GM23338 (cell line): ENCODE measurements at regions not wholly inside any gene's neighbourhood (a gene's known extent, or its start where the extent isn't known, plus 50 kb on each side); places are given as distances from the start of the nearest gene placed in this dataset.

Experiments
- ATAC-seq: fragments of 200-7000 bp; cut with Tn5 transposase; 3 replicates; pipeline ENCODE4 v1.9.1; 2020
- DNase-seq: peaks from one replicate; pipeline ENCODE4 v3.0.0-alpha.2; 2015; ENCODE audit warnings: low spot score
- H2AFZ ChIP-seq: fragments of 200-600 bp; sonication (generic); 2 replicates; pipeline ENCODE4 v1.8.0; 2016; ENCODE audit warnings: antibody characterized with exemption, mild to moderate bottlenecking, moderate library complexity
- H3F3A ChIP-seq: fragments of 200-600 bp; sonication (generic); replicated peaks from 2 replicates; pipeline ENCODE4 v1.8.0; 2017; ENCODE audit warnings: antibody characterized with exemption, mixed run types, low read depth
- H3K27ac ChIP-seq: fragments of 200-600 bp; sonication (generic); 2 replicates; pipeline ENCODE4 v1.6.1; 2016; ENCODE audit warnings: low read depth
- H3K27me3 ChIP-seq: fragments of 200-600 bp; sonication (generic); 2 replicates; pipeline ENCODE4 v1.8.0; 2016; ENCODE audit warnings: mild to moderate bottlenecking, mixed run types, moderate library complexity; ENCODE audit not compliant: insufficient read depth
- H3K36me3 ChIP-seq: fragments of 200-600 bp; sonication (generic); 2 replicates; pipeline ENCODE4 v1.8.0; 2016; ENCODE audit warnings: mild to moderate bottlenecking; ENCODE audit not compliant: insufficient read depth
- H3K4me1 ChIP-seq: fragments of 200-600 bp; sonication (generic); 2 replicates; pipeline ENCODE4 v1.8.0; 2016; ENCODE audit warnings: mild to moderate bottlenecking, moderate library complexity; ENCODE audit not compliant: insufficient read depth
- H3K4me2 ChIP-seq: fragments of 200-600 bp; sonication (generic); 2 replicates; pipeline ENCODE4 v1.7.1; 2017; ENCODE audit warnings: mixed run types
- H3K4me3 ChIP-seq: fragments of 200-600 bp; sonication (generic); 2 replicates; pipeline ENCODE4 v1.6.1; 2016; ENCODE audit warnings: mixed run types
- H3K79me2 ChIP-seq: fragments of 200-600 bp; sonication (generic); replicated peaks from 2 replicates; pipeline ENCODE4 v1.8.0; 2017; ENCODE audit warnings: mild to moderate bottlenecking; ENCODE audit not compliant: insufficient read depth
- H3K9me2 ChIP-seq: fragments of 200-600 bp; sonication (generic); 2 replicates; pipeline ENCODE4 v1.8.0; 2017; ENCODE audit not compliant: insufficient read depth
- H4K20me1 ChIP-seq: fragments of 200-600 bp; sonication (generic); replicated peaks from 2 replicates; pipeline ENCODE4 v1.8.0; 2017; ENCODE audit warnings: mild to moderate bottlenecking; ENCODE audit not compliant: insufficient read depth
- H3K27ac Mint-ChIP-seq: 2 replicates; pipeline ENCODE4 v1.8.0; 2020; ENCODE audit warnings: inconsistent platforms, mild to moderate bottlenecking, moderate library complexity, mixed read lengths
- H3K27me3 Mint-ChIP-seq: 3 replicates; pipeline ENCODE4 v1.8.0; 2022; ENCODE audit warnings: low read depth, mild to moderate bottlenecking, moderate library complexity, mixed read lengths, inconsistent platforms; ENCODE audit not compliant: insufficient read depth, poor library complexity
- H3K36me3 Mint-ChIP-seq: 3 replicates; pipeline ENCODE4 v1.8.0; 2021; ENCODE audit warnings: low read depth, mild to moderate bottlenecking, inconsistent platforms, moderate library complexity, mixed read lengths
- H3K4me1 Mint-ChIP-seq: 3 replicates; pipeline ENCODE4 v1.8.0; 2020; ENCODE audit warnings: mild to moderate bottlenecking, inconsistent platforms, mixed read lengths
- H3K4me3 Mint-ChIP-seq: 3 replicates; pipeline ENCODE4 v1.8.0; 2021; ENCODE audit warnings: moderate library complexity, mild to moderate bottlenecking, inconsistent platforms, mixed read lengths
- H3K9me3 Mint-ChIP-seq: 3 replicates; pipeline ENCODE4 v1.8.0; 2020; ENCODE audit warnings: moderate library complexity, mild to moderate bottlenecking, inconsistent platforms, mixed read lengths
- CREB1 ChIP-seq: fragments of 250-450 bp; sonication (Bioruptor Pico); IDR thresholded peaks from 2 replicates; pipeline ENCODE4 v1.5.0; 2020; ENCODE audit warnings: low read depth, mild to moderate bottlenecking, moderate library complexity
- CTCF ChIP-seq, 2 experiments: fragments of 200-600 bp in 1 of 2; sonication (generic) in 1 of 2; conservative IDR thresholded peaks; 2 replicates each; pipeline versions ENCODE4 v1.5.1 to v1.6.1; 2016 to 2017; ENCODE audit warnings: antibody characterized with exemption in 2 of 2, low read depth in 2 of 2, mild to moderate bottlenecking in 2 of 2, moderate library complexity in 1 of 2
- EZH2 ChIP-seq: fragments of 200-600 bp; sonication (generic); IDR thresholded peaks from one replicate; pipeline ENCODE4 v1.8.0; 2017; ENCODE audit warnings: antibody characterized with exemption, mild to moderate bottlenecking, low read depth; ENCODE audit not compliant: unreplicated experiment
- JUNB ChIP-seq: IDR thresholded peaks from one replicate; pipeline ENCODE4 v1.6.1; 2016; ENCODE audit warnings: antibody characterized with exemption; ENCODE audit not compliant: unreplicated experiment
- STAT1 ChIP-seq: IDR thresholded peaks from one replicate; pipeline ENCODE4 v1.6.1; 2016; ENCODE audit warnings: antibody characterized with exemption; ENCODE audit not compliant: unreplicated experiment
- ZNF114 ChIP-seq: fragments of 250-450 bp; sonication (Bioruptor Pico); IDR thresholded peaks from 2 replicates; pipeline ENCODE4 v1.5.0; 2020; ENCODE audit warnings: mild to moderate bottlenecking, moderate library complexity
- ZNF462 ChIP-seq: fragments of 250-450 bp; sonication (Bioruptor Pico); IDR thresholded peaks from 2 replicates; pipeline ENCODE4 v1.5.0; 2020; ENCODE audit warnings: mild to moderate bottlenecking, moderate library complexity
- TF ChIP-seq, protein P1 (sequence below): IDR thresholded peaks from 2 replicates; pipeline ENCODE4 v1.6.1; 2016; ENCODE audit warnings: antibody characterized with exemption

- ATAC-seq = no peak
Measured at GRCh38 chr10:16360001-16360400, 76.8 kb upstream of the PTER start.

More at GRCh38 chr10:16360001-16360400, 76.8 kb upstream of the PTER start:
- H3K4me1 Mint-ChIP-seq = no peaks in the 10 kb centered on the region
- H3K4me1 ChIP-seq = no peaks in the 10 kb centered on the region
- H3K4me2 ChIP-seq = no peak overlapping the region
- peaks cover 32% of the 10 kb centered on the region for H3K36me3 Mint-ChIP-seq
- no peaks in the 10 kb centered on the region for H3K79me2 ChIP-seq
- no peak for TF ChIP-seq CTCF (conservative IDR thresholded peaks at IDR 0.05; ENCODE audit: low read depth in 2 of 2)
- TF ChIP-seq EZH2 = no peak
- no peak for TF ChIP-seq CREB1 (CRISPR knock-in tag)
- TF ChIP-seq STAT1 = no peak
- no peak for TF ChIP-seq ZNF114 (CRISPR knock-in tag)
- TF ChIP-seq, protein P1, sequence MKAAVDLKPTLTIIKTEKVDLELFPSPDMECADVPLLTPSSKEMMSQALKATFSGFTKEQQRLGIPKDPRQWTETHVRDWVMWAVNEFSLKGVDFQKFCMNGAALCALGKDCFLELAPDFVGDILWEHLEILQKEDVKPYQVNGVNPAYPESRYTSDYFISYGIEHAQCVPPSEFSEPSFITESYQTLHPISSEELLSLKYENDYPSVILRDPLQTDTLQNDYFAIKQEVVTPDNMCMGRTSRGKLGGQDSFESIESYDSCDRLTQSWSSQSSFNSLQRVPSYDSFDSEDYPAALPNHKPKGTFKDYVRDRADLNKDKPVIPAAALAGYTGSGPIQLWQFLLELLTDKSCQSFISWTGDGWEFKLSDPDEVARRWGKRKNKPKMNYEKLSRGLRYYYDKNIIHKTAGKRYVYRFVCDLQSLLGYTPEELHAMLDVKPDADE = no peak
- no peak for TF ChIP-seq ZNF462 (CRISPR knock-in tag)
- TF ChIP-seq JUNB = no peak
- H2AFZ ChIP-seq = no peak overlapping the region
- no peak overlapping the region for H3K27ac Mint-ChIP-seq
- no peak overlapping the region for H3K4me3 ChIP-seq
- H3K9me2 ChIP-seq = no peaks in the 10 kb centered on the region; the same call in 1 of the 2 replicates
- no peak overlapping the region for H3K4me3 Mint-ChIP-seq
- H3K27ac ChIP-seq = no peak overlapping the region
- no peaks in the 10 kb centered on the region for H3F3A ChIP-seq
- H3K9me3 Mint-ChIP-seq = peaks cover 33% of the 10 kb centered on the region
- no peaks in the 10 kb centered on the region for H4K20me1 ChIP-seq
- H3K27me3 ChIP-seq = no peaks in the 10 kb centered on the region
- H3K36me3 ChIP-seq = no peaks in the 10 kb centered on the region; the same call in 1 of the 2 replicates
- DNase-seq = no peak
- H3K27me3 Mint-ChIP-seq = peaks cover 4% of the 10 kb centered on the region
